Neural cell (in vitro differentiated cells): ENCODE measurements at regions not wholly inside any gene's neighbourhood (a gene's known extent, or its start where the extent isn't known, plus 50 kb on each side); places are given as distances from the start of the nearest gene placed in this dataset.

Source experiments
- CTCF ChIP-seq: fragments of 450-650 bp; IDR thresholded peaks from 2 replicates; pipeline ENCODE4 v1.5.1; 2014; ENCODE audit warnings: antibody characterized with exemption, mild to moderate bottlenecking, moderate library complexity; ENCODE audit not compliant: poor library complexity, severe bottlenecking
- EP300 ChIP-seq: fragments of 450-650 bp; conservative IDR thresholded peaks from 2 replicates; pipeline ENCODE4 v1.6.1; 2014; ENCODE audit warnings: antibody characterized with exemption, mild to moderate bottlenecking, moderate library complexity; ENCODE audit not compliant: poor library complexity, severe bottlenecking
- EZH2 ChIP-seq: fragments of 200-600, 300-800 bp; shearing (Covaris generic), sonication (generic); IDR thresholded peaks from 2 replicates; pipeline ENCODE4 v1.6.1; 2014; ENCODE audit warnings: antibody characterized with exemption, low read length, borderline replicate concordance, mild to moderate bottlenecking; ENCODE audit not compliant: insufficient read depth, poor library complexity, severe bottlenecking
- POLR2AphosphoS5 ChIP-seq: IDR thresholded peaks from 2 replicates; pipeline ENCODE4 v1.6.1; 2012
- RAD21 ChIP-seq: fragments of 450-650 bp; conservative IDR thresholded peaks from 2 replicates; pipeline ENCODE4 v1.6.1; 2014; ENCODE audit warnings: antibody characterized with exemption, mild to moderate bottlenecking, moderate library complexity
- TAF1 ChIP-seq: IDR thresholded peaks from 2 replicates; pipeline ENCODE4 v1.6.1; 2012; ENCODE audit warnings: low read depth

- TF ChIP-seq CTCF (no peak), RAD21 (no peak), POLR2AphosphoS5 (no peak), EP300 (no peak), EZH2 (no peak), TAF1 (no peak)
These were observed 291.5 kb upstream of the ZNF507 start for GRCh38 chr19:32053861-32054260.
